Panc1 (cell line): ENCODE measurements at regions not wholly inside any gene's neighbourhood (a gene's known extent, or its start where the extent isn't known, plus 50 kb on each side); places are given as distances from the start of the nearest gene placed in this dataset.
"Not testable (repeated sequence)": the region's sequence is repeated elsewhere in the genome, so short reads cannot be mapped to it uniquely, and the experiment has no call there.

ENCODE experiments used
- POLR2AphosphoS5 ChIP-seq: IDR thresholded peaks from 2 replicates; pipeline ENCODE4 v1.6.1; 2012; ENCODE audit warnings: mild to moderate bottlenecking, low read depth, low read length, moderate library complexity
- SIN3A ChIP-seq: IDR thresholded peaks from 2 replicates; pipeline ENCODE4 v1.6.1; 2012; ENCODE audit warnings: low read depth, mild to moderate bottlenecking, low read length, moderate library complexity, borderline replicate concordance; ENCODE audit not compliant: insufficient read depth
- TF ChIP-seq, protein P1 (sequence below): fragments of 450-650 bp; IDR thresholded peaks from 2 replicates; pipeline ENCODE4 v1.5.1; 2017; ENCODE audit warnings: mild to moderate bottlenecking
- TF ChIP-seq, protein P2 (sequence below), 2 experiments: IDR thresholded peaks; 2 replicates each; pipeline ENCODE4 v1.6.1; 2011 to 2012; ENCODE audit warnings: low read depth in 2 of 2, control low read depth in 1 of 2, low read length in 1 of 2, mild to moderate bottlenecking in 1 of 2, moderate library complexity in 1 of 2; ENCODE audit not compliant: insufficient read depth in 1 of 2

DNA sequence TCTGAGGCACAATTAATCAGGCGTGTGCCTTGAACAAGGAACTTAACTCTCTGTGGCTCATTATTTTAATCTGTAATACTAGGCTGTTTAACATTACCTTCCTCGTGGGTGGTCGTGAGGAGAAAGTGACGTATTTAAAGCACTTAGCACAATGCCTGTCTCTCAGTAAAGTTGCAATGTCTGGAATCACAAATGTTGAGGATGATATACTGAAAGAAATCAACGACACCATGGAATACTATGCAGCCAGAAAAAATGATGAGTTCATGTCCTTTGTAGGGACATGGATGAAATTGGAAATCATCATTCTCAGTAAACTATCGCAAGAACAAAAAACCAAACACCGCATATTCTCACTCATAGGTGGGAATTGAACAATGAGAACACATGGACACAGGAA lies 1320.0 kb upstream of the TMEM132C start:
- TF ChIP-seq, protein P1, sequence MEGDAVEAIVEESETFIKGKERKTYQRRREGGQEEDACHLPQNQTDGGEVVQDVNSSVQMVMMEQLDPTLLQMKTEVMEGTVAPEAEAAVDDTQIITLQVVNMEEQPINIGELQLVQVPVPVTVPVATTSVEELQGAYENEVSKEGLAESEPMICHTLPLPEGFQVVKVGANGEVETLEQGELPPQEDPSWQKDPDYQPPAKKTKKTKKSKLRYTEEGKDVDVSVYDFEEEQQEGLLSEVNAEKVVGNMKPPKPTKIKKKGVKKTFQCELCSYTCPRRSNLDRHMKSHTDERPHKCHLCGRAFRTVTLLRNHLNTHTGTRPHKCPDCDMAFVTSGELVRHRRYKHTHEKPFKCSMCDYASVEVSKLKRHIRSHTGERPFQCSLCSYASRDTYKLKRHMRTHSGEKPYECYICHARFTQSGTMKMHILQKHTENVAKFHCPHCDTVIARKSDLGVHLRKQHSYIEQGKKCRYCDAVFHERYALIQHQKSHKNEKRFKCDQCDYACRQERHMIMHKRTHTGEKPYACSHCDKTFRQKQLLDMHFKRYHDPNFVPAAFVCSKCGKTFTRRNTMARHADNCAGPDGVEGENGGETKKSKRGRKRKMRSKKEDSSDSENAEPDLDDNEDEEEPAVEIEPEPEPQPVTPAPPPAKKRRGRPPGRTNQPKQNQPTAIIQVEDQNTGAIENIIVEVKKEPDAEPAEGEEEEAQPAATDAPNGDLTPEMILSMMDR = not testable (repeated sequence)
- TF ChIP-seq POLR2AphosphoS5, SIN3A: not testable (repeated sequence)
- TF ChIP-seq, protein P2, sequence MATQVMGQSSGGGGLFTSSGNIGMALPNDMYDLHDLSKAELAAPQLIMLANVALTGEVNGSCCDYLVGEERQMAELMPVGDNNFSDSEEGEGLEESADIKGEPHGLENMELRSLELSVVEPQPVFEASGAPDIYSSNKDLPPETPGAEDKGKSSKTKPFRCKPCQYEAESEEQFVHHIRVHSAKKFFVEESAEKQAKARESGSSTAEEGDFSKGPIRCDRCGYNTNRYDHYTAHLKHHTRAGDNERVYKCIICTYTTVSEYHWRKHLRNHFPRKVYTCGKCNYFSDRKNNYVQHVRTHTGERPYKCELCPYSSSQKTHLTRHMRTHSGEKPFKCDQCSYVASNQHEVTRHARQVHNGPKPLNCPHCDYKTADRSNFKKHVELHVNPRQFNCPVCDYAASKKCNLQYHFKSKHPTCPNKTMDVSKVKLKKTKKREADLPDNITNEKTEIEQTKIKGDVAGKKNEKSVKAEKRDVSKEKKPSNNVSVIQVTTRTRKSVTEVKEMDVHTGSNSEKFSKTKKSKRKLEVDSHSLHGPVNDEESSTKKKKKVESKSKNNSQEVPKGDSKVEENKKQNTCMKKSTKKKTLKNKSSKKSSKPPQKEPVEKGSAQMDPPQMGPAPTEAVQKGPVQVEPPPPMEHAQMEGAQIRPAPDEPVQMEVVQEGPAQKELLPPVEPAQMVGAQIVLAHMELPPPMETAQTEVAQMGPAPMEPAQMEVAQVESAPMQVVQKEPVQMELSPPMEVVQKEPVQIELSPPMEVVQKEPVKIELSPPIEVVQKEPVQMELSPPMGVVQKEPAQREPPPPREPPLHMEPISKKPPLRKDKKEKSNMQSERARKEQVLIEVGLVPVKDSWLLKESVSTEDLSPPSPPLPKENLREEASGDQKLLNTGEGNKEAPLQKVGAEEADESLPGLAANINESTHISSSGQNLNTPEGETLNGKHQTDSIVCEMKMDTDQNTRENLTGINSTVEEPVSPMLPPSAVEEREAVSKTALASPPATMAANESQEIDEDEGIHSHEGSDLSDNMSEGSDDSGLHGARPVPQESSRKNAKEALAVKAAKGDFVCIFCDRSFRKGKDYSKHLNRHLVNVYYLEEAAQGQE (IDR thresholded peaks at IDR 0.05; ENCODE audit: insufficient read depth in 1 of 2, low read depth in 2 of 2, low read length in 1 of 2) = not testable (repeated sequence)
